ENCODE measurements at regions not wholly inside any gene's neighbourhood (a gene's known extent, or its start where the extent isn't known, plus 50 kb on each side); places are given as distances from the start of the nearest gene placed in this dataset.

DNA sequence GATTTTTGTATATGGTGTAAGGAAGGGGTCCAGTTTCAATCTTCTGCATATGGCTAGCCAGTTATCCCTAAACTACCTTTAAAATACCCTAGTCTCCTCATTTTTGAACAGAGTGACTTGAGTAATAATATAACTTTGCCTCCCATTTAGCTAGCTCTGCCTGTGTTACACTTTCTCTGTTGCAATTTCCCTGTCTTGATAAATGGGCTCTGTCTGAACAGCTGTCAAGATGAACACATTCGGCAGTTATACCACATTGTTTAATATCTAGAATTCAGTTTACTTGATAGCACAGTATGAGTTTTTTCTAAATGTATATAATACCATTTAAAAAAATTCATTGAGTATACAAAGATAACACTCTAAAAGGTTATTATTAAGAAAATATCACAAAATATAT lies 562.9 kb upstream of the FTMT start:
- H3K9ac ChIP-seq (ENCODE audit: insufficient read depth, low read depth, low read length), result no peak overlapping the region
- H3K36me3 ChIP-seq (replicated peaks in 1 of 2; ENCODE audit: control insufficient read depth in 1 of 2, insufficient read depth in 2 of 2, low read length in 2 of 2), result no peaks in the 10 kb centered on the region
- ChIA-PET CTCF (ENCODE audit: low intra/inter-chr PET ratio, low total read pairs) (no interaction called here), POLR2A (no interaction called here)
- FAIRE-seq (no peak), DNase-seq (ENCODE audit: low spot score) (no peak), ATAC-seq (no peak)
- no peaks in the 10 kb centered on the region for H3K79me2 ChIP-seq (ENCODE audit: insufficient read depth, low read length)
- in situ Hi-C loops (cut with HindIII; ENCODE audit: extremely low pct_ligation_motif_present, low pct_unique_long_range_greater_than_20kb) (no loop called here), intact Hi-C loops (cut with micrococcal nuclease; ENCODE audit: unreplicated experiment) (no loop called here)
- H2AFZ ChIP-seq (ENCODE audit: low read length), result no peak overlapping the region
- no peaks in the 10 kb centered on the region for H3K4me1 ChIP-seq (ENCODE audit: insufficient read depth, low read length)
- no peaks in the 10 kb centered on the region for H3K9me3 ChIP-seq (ENCODE audit: low read length)
- H4K20me1 ChIP-seq (ENCODE audit: insufficient read depth, low read length), result no peaks in the 10 kb centered on the region
- no peak overlapping the region for H3K4me2 ChIP-seq (ENCODE audit: low read depth, low read length)
- H3K27ac ChIP-seq (ENCODE audit: extremely low read length, insufficient read depth, low read length), result no peak overlapping the region
- no peak overlapping the region for H3K4me3 ChIP-seq (replicated peaks in 1 of 3; ENCODE audit: insufficient read depth in 1 of 3, low read depth in 2 of 3, low read length in 3 of 3)
- BruUV-seq (replicated peaks), result no TSS peak
- TF ChIP-seq MAFG (CRISPR knock-in tag; IDR thresholded peaks at IDR 0.05), result no peak
- no peak for TF ChIP-seq FOXA3 (CRISPR knock-in tag; IDR thresholded peaks at IDR 0.05)
- TF ChIP-seq, protein P1, sequence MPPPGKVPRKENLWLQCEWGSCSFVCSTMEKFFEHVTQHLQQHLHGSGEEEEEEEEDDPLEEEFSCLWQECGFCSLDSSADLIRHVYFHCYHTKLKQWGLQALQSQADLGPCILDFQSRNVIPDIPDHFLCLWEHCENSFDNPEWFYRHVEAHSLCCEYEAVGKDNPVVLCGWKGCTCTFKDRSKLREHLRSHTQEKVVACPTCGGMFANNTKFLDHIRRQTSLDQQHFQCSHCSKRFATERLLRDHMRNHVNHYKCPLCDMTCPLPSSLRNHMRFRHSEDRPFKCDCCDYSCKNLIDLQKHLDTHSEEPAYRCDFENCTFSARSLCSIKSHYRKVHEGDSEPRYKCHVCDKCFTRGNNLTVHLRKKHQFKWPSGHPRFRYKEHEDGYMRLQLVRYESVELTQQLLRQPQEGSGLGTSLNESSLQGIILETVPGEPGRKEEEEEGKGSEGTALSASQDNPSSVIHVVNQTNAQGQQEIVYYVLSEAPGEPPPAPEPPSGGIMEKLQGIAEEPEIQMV (CRISPR knock-in tag; IDR thresholded peaks at IDR 0.05; ENCODE audit: low read depth), result no peak
- no peak for TF ChIP-seq ZNF569 (CRISPR knock-in tag; IDR thresholded peaks at IDR 0.05; ENCODE audit: borderline replicate concordance)
- no peak for TF ChIP-seq ZNF619 (CRISPR knock-in tag; IDR thresholded peaks at IDR 0.05)
- no peak for TF ChIP-seq SALL1 (CRISPR knock-in tag; IDR thresholded peaks at IDR 0.05)
- TF ChIP-seq FOXO1 (CRISPR knock-in tag; IDR thresholded peaks at IDR 0.05), result no peak
- TF ChIP-seq HNRNPLL (IDR thresholded peaks at IDR 0.05; ENCODE audit: low read depth, low read length, poor library complexity, severe bottlenecking), result no peak
- no peak for TF ChIP-seq NPAS2 (CRISPR knock-in tag; IDR thresholded peaks at IDR 0.05; ENCODE audit: borderline replicate concordance)
- TF ChIP-seq, protein P2, sequence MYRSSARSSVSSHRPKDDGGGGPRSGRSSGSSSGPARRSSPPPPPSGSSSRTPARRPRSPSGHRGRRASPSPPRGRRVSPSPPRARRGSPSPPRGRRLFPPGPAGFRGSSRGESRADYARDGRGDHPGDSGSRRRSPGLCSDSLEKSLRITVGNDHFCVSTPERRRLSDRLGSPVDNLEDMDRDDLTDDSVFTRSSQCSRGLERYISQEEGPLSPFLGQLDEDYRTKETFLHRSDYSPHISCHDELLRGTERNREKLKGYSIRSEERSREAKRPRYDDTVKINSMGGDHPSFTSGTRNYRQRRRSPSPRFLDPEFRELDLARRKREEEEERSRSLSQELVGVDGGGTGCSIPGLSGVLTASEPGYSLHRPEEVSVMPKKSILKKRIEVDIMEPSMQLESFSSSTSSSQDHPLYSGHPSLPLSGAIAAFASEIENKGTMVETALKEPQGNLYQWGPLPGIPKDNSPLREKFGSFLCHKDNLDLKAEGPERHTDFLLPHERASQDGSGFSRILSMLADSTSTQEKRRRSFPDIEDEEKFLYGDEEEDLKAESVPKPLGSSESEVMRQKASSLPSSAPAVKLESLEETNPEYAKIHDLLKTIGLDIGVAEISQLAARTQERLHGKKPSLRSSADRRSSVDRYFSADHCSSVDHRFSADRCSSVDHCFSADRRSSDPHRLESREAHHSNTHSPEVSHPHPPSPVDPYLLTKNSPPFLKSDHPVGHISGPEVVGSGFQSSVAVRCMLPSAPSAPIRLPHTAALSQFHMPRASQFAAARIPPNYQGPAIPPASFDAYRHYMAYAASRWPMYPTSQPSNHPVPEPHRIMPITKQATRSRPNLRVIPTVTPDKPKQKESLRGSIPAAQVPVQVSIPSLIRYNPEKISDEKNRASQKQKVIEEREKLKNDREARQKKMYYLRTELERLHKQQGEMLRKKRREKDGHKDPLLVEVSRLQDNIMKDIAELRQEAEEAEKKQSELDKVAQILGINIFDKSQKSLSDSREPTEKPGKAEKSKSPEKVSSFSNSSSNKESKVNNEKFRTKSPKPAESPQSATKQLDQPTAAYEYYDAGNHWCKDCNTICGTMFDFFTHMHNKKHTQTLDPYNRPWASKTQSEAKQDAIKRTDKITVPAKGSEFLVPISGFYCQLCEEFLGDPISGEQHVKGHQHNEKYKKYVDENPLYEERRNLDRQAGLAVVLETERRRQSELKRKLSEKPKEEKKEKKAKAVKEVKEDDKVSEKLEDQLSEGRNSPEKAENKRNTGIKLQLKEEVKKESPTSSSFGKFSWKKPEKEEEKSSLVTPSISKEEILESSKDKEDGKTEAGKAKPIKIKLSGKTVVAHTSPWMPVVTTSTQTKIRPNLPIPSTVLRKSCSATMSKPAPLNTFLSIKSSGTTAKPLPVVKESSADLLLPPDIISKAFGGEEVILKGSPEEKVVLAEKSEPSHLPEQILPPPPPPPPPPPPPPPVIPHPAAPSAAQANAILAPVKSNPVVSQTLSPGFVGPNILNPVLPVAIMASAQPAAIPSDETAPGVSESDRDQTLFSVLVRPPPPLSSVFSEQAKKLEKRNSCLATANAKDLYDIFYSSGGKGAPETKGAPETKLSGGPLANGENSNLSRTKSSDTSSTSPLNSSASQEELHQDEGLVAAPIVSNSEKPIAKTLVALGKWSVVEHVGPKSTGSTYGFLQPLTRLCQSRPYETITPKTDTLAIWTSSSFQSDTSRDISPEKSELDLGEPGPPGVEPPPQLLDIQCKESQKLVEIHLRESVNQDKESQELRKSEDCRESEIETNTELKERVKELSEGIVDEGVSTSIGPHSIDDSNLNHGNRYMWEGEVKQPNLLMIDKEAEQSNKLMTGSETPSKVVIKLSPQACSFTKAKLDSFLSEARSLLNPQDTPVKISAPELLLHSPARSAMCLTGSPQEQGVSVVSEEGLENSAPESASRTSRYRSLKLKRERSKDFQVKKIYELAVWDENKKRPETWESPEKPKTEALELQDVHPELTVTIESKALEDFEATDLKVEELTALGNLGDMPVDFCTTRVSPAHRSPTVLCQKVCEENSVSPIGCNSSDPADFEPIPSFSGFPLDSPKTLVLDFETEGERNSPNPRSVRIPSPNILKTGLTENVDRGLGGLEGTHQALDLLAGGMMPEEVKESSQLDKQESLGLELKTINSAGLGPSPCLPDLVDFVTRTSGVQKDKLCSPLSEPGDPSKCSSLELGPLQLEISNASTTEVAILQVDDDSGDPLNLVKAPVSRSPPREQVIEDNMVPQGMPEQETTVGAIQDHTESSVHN (CRISPR knock-in tag; IDR thresholded peaks at IDR 0.05), result no peak
- no peak for TF ChIP-seq SNAPC2 (CRISPR knock-in tag; IDR thresholded peaks at IDR 0.05)
- no peak for TF ChIP-seq MIER3 (CRISPR knock-in tag; IDR thresholded peaks at IDR 0.05; ENCODE audit: borderline replicate concordance)
- 0% methylated on average over 1 of the region's 1 CpG for WGBS (ENCODE audit: low lambda C conversion rate)
- H3K27me3 ChIP-seq (ENCODE audit: control insufficient read depth in 1 of 2, insufficient read depth in 2 of 2, low read length in 2 of 2), result no peaks in the 10 kb centered on the region
